HG03442 (cell line): ENCODE measurements at regions not wholly inside any gene's neighbourhood (a gene's known extent, or its start where the extent isn't known, plus 50 kb on each side); places are given as distances from the start of the nearest gene placed in this dataset.
A peak's percentile ranks its signal among the peaks of the same experiment; 100 is the strongest.
"Not testable (repeated sequence)": the region's sequence is repeated elsewhere in the genome, so short reads cannot be mapped to it uniquely, and the experiment has no call there.

Experiments
- ATAC-seq: cut with Tn5 transposase; IDR thresholded peaks from one replicate; pipeline ENCODE4 v1.9.1; 2021; ENCODE audit warnings: mild to moderate bottlenecking, moderate library complexity; ENCODE audit not compliant: unreplicated experiment

DNA sequence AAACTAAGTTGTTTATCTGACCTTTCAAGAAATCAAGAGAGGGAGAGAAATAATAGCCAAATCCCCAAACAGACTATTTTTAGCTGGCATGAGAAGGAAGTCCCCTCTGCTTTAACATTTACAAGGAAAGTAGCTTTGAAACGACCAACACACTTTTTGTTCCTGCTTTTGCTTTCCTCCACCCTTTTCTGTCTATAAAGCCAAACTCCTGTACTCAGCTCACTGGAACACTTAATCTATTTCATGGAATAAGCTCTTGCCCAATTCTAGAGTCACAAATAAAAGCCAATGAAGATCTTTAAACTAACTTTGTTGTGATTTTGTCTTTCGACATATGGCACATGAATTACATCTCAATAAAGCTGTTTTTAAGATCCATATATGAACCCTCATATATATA lies 86.8 kb upstream of the CCDC71L start:
- ATAC-seq = no peak

GRCh38 chr7:106749165-106749564 lies 88.2 kb upstream of the CCDC71L start:
- ATAC-seq = no peak

- ATAC-seq = no peak
These were observed 89.8 kb upstream of the CCDC71L start for GRCh38 chr7:106750773-106751172.

GRCh38 chr7:106752367-106752766 lies 91.4 kb upstream of the CCDC71L start:
- ATAC-seq = no peak

DNA sequence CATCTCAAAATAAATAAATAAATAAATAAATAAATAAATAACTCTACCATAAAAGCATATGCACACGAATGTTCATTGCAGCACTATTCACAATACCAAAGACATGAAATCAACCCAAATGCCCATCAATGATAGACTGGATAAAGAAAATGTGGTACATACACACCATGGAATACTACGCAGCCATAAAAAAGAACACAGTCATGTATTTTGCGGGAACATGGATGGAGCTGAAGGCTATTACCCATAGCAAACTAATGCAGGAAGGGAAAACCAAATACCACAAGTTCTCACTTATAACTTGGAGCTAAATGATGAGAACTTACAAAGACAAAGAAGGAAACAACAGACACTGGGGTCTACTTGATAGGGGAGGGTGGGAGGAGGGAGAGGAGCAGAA lies 94.1 kb upstream of the CCDC71L start:
- not testable (repeated sequence) for ATAC-seq

- no peak for ATAC-seq
These were observed 94.7 kb upstream of the CCDC71L start for GRCh38 chr7:106755641-106756040.

- no peak for ATAC-seq
These were observed 95.1 kb upstream of the CCDC71L start for GRCh38 chr7:106756071-106756470.

DNA sequence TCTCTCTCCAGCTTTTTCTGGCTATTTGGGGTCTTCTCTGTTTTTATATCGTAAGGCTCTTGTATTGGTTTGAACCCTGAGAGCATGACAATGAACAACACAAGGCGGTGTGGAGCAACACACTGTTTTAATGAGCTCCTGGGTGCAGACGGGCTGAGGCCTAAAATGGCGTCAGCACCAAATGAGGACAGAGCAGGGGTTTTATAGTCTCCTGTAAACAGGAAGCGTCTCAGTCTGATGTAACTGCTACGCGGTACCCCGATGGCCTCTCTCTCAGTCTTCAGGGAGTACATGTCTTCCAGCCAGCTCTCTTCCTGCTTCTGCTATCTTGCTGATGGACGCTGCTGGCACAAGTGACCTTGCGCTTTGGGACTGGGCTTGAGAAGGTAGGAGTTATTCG lies 95.9 kb upstream of the CCDC71L start:
- ATAC-seq = no peak

DNA sequence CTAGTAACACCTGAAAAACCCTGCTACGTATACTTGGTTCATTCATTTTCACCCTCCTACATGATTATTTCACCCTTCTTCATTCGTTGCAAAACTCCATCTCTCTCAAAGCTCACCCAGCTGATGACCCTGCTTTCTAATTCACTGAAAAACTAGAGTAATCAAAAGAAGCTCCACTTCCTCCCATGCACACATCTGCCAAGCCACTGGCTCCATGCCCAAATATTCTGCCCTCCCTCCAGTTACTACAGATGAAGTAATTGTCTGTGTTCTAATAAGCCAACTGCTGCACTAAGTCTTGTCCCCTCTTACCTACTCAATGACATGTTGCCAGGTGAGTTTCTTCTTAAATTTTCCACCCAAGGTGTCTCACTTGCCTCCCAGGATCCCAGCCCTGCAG lies 96.9 kb upstream of the CCDC71L start:
- no peak for ATAC-seq

DNA sequence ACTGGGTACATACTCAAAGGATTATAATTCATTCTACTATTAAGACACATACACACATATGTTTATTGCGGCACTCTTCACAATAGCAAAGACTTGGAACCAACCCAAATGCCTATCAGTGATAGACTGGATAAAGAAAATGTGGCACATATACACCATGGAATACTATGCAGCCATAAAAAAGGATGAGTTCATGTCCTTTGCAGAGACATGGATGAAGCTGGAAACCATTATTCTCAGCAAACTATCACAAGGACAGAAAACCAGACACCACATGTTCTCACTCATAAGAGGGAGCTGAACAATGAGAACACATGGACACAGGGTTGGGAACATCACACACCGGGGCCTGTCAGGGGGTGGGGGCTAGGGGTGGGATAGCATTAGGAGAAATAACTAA lies 101.9 kb upstream of the CCDC71L start:
- ATAC-seq = not testable (repeated sequence)

DNA sequence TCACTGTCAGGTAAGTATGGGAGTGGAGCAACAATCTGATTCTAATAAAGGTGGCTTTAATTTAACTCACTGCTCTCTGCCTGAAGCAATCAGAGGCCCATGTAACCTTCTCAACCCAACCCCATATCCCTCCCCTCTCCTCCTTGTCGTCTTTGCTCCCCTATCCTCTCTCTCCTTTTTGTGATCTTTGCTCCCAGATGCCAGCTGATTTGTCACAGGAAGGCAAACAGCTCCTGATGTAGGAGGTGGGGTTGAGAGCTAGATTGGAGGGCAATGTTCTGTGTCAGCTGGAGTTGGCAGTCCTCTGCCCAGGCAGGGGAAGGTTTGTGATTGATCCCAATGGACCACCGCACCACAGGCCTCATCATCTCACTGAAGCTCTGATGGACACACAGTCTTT lies 101.4 kb upstream of the PIK3CG start:
- ATAC-seq = no peak

- ATAC-seq = no peak
These were observed 99.2 kb upstream of the PIK3CG start for GRCh38 chr7:106765727-106766355.

- ATAC-seq = no peak
These were observed 98.5 kb upstream of the PIK3CG start for GRCh38 chr7:106766551-106766950.

- ATAC-seq = no peak
These were observed 98.0 kb upstream of the PIK3CG start for GRCh38 chr7:106767078-106767477.

DNA sequence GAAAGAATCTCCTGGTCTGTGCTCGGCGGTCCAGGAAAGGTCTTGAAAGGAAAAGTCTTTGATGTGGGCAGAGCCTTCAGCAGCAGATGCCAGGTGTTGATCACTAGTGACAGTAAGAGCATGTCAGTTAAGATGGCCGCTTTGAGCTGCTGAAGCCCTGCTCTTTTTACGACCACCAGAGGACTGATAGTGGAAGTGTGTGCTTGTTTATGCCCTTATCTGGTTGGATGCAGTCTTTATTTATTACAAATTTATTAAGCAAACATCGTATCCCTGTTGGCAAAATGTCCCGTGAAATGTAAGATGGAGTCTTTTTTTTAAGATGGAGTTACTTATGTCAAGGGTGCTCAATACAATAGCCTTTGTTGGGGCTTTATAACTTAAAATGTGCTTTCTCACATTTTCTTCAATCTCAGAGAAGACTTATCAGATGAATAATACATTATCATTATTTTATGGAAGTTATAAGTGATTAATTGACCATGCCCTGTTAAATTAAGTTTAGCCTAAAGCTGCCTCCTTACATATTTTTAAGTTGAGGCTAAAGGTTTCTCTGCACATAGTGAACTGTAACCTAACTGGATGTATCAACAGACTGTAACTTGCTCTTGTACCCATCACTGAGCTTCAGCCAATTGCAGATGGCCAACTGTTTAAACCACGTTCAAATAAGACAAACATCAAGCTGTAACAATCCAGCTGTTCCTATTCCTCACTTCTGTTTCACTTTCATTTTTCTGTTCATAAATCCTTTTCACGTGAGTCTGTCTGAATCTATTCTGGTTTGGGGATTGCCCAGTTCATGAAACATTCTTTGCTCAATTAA lies 97.4 kb upstream of the PIK3CG start:
- ATAC-seq = peak; percentile 49

DNA sequence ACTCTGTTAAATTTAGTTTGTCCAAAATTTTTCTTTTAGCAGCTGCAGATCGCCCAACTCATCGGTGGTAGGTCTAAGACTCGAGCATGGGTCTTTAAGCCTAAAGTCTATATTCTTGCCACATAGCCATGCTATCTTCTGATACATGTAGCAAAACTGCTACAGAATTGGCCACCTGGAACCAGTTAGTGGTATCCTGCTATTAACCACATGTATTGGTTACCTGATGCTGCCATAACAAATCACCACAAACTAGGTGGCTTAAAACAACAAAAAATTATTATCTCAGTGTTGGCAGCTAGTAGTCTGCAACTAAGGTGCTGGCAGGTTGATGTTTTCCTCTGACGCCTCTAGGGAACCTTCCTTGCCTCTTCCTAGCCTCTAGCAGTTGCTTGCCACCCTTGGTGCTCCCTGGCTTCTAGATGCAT lies 96.7 kb upstream of the PIK3CG start:
- ATAC-seq = peak; percentile 79

- no peak for ATAC-seq
These were observed 94.9 kb upstream of the PIK3CG start for GRCh38 chr7:106770191-106770590.

DNA sequence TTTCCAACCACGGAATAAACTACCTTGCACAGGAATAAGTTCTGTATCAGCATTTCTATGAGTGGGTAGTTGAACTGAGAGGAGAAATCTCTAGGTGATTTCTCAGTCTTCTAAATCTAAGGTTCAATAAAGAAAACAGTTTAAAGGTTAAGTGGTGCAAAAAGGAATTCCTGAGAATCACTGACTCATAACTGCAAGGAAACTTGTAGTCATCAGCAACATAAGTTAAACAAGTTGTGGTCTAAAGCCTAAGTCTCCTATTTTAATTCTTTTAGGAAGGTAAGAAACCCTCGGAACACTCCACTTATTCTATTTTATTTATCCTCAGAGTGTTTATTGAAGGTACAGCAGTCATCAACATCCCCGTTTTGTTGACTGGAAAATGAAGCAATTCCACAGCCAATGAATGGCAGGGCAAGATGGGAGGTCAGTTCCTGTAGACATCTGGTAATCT lies 92.4 kb upstream of the PIK3CG start:
- no peak for ATAC-seq

- ATAC-seq = no peak
These were observed 91.9 kb upstream of the PIK3CG start for GRCh38 chr7:106773228-106773627.

DNA sequence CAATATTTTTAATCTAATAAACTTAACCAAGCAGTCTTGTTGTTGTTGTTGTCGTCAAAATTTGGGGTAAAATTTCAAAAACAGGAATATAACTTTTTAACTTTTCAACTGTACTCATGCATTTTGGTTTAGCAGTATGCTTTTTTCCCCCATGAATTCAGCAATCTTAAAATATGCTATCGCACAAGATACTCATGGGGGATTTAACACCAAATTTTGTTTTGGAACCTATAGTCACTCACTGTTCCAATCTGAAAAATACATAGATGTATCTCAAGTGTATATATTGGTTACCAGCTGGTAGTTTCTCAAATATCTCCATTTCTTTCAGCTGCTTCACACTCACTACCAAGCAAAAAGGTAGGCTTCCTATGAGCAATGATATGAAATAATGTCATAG lies 91.4 kb upstream of the PIK3CG start:
- ATAC-seq = no peak

- ATAC-seq = no peak
These were observed 90.8 kb upstream of the PIK3CG start for GRCh38 chr7:106774213-106774767.
